ENCODE measurements at regions not wholly inside any gene's neighbourhood (a gene's known extent, or its start where the extent isn't known, plus 50 kb on each side); places are given as distances from the start of the nearest gene placed in this dataset.
"Not testable (repeated sequence)": the region's sequence is repeated elsewhere in the genome, so short reads cannot be mapped to it uniquely, and the experiment has no call there.

GRCh38 chr12:28693565-28694219, 455.4 kb upstream of the FAR2 start:
- DNase-seq, result no peak

DNA sequence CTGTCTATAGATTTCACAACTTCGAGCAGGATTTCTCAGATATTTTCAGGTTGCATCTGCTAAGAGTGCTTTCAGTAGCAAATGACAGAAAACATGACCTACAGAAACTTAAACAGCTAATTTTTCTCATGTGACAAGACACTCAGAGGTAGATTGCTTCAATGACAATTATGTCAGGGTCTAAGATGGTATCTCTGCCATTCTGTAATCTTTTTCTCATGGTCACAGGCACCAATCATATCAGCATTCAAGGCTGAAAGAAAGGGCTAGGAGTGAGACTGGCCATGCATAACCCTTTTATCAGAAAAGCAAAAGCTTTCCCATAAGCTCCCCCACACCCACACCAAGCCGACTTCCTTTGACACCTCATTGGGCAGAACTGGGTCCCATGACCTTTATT, 450.5 kb upstream of the FAR2 start:
- DNase-seq, result no peak

- no peak for DNase-seq
Measured at GRCh38 chr12:28699029-28699428, 450.0 kb upstream of the FAR2 start.

DNA sequence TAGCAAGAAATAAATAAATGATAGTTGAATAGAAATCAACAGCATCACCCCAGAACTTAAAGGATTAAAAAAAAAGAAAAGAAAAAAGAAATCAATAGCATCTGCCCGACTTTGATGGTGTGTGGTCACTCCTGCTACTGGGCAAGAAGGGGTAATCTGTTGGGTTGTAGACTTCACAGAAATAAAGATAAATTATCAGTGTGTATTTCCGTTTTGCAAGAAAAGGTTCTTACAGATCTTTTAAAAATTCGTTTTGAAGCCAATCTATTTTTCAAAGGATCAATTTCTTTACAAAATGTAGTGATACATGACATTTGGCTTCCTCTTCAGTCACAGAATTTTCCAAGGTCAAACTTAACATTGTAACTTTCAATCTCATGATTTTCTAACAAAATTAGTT, 448.9 kb upstream of the FAR2 start:
- no peak for DNase-seq

DNA sequence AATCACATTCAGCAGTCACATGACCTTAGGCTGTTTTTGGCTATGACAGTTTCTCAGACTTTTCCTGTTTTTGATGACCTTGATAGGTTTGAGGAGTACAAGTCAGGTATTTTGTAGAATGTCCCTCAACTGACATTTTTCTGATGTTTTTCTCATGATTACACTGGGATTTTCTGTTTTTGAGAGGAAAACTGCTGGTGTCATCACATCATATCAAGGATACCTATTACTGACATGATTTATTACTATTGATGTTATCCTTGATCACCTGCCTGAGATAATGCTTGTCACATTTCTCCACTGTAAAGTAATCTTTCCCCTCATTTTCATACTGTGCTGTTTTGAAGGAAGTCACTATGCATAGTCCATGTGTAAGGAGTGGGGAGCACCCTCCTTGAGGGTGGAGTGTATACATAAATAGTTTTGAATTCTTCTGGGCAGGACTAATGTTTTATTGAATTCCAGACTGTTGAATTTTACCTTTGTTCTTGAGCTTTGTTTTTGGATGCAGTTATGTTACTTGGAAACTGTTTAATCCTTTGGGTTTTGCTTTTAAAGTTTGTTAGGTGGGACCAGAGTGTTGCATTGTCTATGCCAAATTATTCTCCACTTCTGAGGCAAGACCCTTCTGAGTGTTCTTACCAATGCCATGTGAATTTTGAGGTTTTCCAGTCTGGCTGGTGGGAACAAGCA, 444.5 kb upstream of the FAR2 start:
- no peak for DNase-seq

- no peak for DNase-seq
Measured at GRCh38 chr12:28708918-28709371, 440.1 kb upstream of the FAR2 start.

DNA sequence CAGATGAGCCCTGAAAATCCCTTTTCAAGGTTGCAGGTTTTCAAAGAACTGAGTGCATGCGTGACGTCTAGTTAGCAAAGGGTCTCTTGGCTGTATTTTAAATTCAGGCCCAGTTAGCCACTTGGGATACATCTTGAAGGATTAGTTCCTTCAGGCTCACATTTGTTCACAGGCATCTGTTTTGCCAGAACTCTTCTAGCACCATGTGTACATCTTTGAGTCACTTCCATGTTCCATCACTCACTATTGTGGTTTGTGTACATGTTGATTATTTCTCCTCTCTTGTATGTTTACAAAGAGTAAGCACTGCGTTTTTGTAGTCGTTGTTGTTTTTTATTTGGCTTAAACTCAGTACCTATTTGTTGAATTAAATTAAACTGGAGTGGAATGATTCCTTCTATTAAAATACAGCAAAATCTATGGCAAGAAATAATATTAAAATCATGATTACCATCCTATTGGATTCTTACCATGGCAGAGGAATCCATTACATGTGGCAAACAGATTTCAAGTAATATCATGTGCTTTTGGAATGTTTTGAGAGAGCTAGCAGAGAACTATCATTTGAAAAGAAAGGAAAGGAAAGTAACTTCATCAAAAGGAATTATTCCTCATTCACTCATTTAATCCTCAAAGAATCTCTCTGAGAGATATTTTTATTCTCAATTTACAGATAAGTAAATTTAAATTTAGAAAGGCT, 438.9 kb upstream of the FAR2 start:
- no peak for DNase-seq

GRCh38 chr12:28710882-28711281, 438.2 kb upstream of the FAR2 start:
- DNase-seq, result no peak

GRCh38 chr12:28711421-28711820, 437.7 kb upstream of the FAR2 start:
- DNase-seq, result no peak

GRCh38 chr12:28742791-28743190, 406.3 kb upstream of the FAR2 start:
- no peak for DNase-seq

DNA sequence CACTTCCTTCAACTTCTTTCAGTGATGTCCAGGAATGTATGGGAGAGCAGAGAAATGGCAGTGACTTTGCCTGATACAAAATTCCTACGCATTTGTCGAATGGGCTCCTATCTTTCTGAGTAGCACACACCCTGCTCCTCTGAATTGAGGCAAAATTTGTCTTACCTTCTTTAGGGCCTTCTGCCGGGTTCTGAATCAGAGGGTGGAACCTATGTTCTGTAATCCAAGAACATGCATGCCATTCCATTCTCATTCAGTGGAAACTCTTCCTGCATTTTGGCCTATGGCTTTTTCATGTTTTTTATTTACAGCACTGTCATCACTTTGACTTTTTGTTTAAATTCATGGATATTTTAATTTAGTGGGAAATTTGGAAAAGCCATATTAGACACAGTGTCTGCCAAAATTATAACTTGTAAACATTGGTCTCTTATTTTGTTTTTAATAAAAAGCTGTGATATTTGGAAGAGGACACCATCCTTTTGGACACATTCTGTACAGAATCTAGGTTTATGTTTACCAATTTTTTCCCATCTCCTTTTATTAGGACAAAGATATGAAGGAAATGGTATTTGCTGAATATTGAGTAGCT, 402.2 kb upstream of the FAR2 start:
- DNase-seq, result no peak

- DNase-seq, result no peak
Measured at GRCh38 chr12:28750946-28751685, 398.0 kb upstream of the FAR2 start.

DNA sequence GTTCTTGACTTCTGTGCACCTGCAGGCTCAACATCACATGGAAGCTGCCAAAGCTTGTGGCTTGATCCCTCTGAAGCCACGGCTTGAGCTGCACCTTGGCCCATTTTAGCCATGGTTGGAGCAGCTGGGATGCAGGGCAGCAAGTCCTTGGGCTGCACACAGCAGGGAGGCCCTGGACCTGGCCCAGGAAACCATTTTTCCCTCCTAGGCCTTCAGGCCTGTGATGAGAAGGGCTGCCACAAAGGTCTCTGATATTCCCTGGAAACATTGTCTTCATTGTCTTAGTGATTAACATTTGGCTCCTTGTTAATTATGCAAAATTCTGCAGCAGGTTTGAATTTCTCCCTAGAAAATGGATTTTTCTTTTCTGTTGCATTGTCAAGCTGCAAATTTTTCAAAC, 394.1 kb upstream of the FAR2 start:
- no peak for DNase-seq

DNA sequence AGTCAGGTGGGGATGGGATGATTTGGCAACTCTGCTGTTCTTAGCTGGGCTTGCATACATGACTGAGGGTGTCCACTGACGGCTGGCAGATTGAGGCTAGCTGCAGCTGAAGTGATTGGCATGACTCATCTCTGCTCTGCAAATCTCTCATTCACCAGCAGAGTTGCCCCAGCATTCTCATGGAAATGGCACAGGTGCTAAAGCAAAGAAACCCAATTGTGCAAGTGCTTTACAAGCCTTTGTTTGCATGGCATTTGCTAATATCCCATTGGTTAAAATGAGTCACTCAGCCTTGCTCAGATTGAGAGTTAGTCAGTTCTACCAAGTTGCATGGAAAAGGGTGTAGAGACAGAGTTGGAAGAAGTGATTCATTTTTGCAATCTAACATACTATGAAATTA, 389.7 kb upstream of the FAR2 start:
- DNase-seq, result no peak

- not testable (repeated sequence) for DNase-seq
Measured at GRCh38 chr12:28760040-28760903, 388.8 kb upstream of the FAR2 start.

DNA sequence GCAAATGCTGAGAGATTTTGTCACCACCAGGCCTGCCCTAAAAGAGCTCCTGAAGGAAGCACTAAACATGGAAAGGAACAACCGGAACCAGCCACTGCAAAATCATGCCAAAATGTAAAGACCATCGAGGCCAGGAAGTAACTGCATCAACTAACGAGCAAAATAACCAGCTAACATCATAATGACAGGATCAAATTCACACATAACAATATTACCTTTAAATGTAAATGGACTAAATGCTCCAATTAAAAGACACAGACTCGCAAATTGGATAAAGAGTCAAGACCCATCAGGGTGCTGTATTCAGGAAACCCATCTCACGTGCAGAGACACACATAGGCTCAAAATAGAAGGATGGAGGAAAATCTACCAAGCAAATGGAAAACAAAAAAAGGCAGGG, 387.2 kb upstream of the FAR2 start:
- not testable (repeated sequence) for DNase-seq

GRCh38 chr12:28766398-28766797, 382.7 kb upstream of the FAR2 start:
- DNase-seq, result no peak

DNA sequence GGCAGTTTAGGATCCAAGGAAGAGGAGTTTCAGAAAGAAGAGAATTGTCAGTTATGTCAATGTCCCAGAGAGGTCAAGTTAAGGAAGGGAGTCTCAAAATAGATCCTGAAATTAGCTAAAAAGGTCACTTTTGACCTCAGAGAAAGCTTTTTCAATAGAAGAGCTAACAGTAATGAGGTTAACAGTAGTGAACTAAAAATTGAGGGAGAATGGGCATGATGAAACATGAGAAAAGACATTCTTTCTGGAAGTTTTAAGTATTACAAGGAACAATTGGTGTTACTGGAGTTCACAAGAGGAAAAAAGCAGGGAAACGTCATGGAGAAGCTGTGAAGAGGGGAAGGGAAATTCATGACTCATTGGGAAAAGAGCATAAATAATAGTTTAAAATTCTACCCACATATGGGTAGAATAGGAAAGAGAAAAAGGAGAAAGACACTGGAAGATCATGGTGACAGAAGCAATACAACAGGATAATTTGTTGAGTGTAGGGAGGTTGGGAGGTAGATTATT, 381.2 kb upstream of the FAR2 start:
- no peak for DNase-seq

DNA sequence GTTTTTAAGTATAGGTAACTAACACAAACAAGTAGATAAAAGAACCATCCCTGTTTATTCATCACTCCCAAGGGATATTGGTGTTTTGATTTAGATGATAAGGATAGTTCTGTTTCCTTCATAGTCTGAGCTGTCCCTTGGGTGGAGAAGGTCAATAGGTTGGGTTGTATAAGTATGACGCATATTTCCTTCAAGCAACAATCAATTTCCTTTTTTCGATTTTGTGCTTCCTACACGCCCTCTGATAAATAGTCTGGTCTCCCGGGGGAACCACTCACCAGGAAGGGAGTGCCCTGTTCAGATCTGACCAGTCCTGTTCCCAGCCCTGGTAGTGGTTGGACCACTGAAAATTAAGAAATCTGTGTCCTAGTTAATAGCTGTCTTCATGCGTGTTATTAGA, 378.8 kb upstream of the FAR2 start:
- DNase-seq, result no peak

GRCh38 chr12:28771968-28772367, 377.1 kb upstream of the FAR2 start:
- DNase-seq, result no peak

DNA sequence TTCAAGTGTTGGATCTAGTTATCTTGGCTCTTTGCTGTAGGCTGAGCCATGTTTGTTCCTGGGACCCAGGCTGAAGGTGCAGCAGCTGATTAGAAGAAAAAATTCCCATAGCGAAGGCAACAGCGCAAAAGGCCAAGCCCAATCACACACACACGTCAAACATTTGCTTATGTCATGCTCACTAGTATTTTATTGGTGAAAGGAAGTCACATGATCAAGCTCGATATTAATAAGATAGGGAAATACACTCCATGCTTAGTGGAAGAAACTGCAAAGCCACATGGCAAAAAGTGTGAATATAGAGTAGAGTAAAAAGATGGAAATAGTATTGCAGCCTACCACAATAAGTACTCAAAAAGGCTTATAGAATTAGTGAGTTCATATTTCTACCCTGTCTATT, 373.5 kb upstream of the FAR2 start:
- no peak for DNase-seq

GRCh38 chr12:28776220-28776619, 372.9 kb upstream of the FAR2 start:
- DNase-seq, result no peak

Measured in NCI-H146 (cell line).